ENCODE measurements at regions not wholly inside any gene's neighbourhood (a gene's known extent, or its start where the extent isn't known, plus 50 kb on each side); places are given as distances from the start of the nearest gene placed in this dataset.

DNA sequence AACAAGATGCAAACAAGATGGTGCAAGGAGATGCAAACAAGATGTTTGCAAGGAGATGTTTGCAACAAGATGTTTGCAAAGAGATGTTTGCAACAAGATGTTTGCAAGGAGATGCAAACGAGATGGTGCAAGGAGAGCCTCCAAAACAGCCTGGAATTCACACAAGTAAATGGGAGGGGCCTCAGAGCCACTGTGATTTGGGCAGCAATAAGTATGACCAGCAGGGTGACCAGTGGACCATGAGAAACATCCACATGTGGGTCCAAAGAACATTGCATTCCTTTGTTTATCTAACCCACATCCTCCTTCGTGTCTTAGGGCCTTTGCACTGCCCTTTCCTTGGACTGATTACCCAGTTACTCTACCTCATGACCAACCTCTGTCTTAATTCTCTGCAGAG, 162.9 kb downstream of the PLPP3 start:
- H3K4me3 ChIP-seq (replicated peaks in 1 of 3; ENCODE audit: low read depth in 2 of 3, low read length in 3 of 3) = no peak overlapping the region
- peak in 2 of 3 donors; percentile 14 for DNase-seq
- H3K27ac Mint-ChIP-seq = no peak overlapping the region
- WGBS (ENCODE audit: insufficient coverage) = 100% methylated on average over 1 of the region's 2 CpGs
- H3K9me3 ChIP-seq (replicated peaks in 1 of 2; ENCODE audit: control insufficient read depth in 1 of 2, insufficient read depth in 1 of 2, low read length in 2 of 2) = no peaks in the 10 kb centered on the region
- H2AFZ ChIP-seq (ENCODE audit: insufficient read depth, low read depth, low read length, poor library complexity, severe bottlenecking) = no peak overlapping the region
- H3K4me1 Mint-ChIP-seq = peaks cover 15% of the 10 kb centered on the region
- no peaks in the 10 kb centered on the region for H3K36me3 Mint-ChIP-seq
- intact Hi-C loops (cut with micrococcal nuclease) = loop anchor here in 1 of 2 donors (10.0 kb wide), 1 partner anchor 158 kb away; the partner anchor contains the start of gene PLPP3
- no peak overlapping the region for H3K4me2 ChIP-seq (replicated peaks; ENCODE audit: extremely low read depth, low read length, poor library complexity, severe bottlenecking)
- no peaks in the 10 kb centered on the region for H3K36me3 ChIP-seq (replicated peaks in 1 of 2; ENCODE audit: control insufficient read depth in 1 of 2, insufficient read depth in 2 of 2, low read length in 2 of 2)
- no peaks in the 10 kb centered on the region for H3K9me3 Mint-ChIP-seq
- H3K27me3 Mint-ChIP-seq (ENCODE audit: low read depth in 3 of 3) = peaks cover 12 to 16% (median 14%) of the 10 kb centered on the region in 3 donors
- H3K9ac ChIP-seq (ENCODE audit: insufficient read depth, low read length, poor library complexity, severe bottlenecking) = no peak overlapping the region
- peak overlapping the region in 1 of 2 donors; percentile 61 for H3K4me3 Mint-ChIP-seq
- TF ChIP-seq, protein P1, sequence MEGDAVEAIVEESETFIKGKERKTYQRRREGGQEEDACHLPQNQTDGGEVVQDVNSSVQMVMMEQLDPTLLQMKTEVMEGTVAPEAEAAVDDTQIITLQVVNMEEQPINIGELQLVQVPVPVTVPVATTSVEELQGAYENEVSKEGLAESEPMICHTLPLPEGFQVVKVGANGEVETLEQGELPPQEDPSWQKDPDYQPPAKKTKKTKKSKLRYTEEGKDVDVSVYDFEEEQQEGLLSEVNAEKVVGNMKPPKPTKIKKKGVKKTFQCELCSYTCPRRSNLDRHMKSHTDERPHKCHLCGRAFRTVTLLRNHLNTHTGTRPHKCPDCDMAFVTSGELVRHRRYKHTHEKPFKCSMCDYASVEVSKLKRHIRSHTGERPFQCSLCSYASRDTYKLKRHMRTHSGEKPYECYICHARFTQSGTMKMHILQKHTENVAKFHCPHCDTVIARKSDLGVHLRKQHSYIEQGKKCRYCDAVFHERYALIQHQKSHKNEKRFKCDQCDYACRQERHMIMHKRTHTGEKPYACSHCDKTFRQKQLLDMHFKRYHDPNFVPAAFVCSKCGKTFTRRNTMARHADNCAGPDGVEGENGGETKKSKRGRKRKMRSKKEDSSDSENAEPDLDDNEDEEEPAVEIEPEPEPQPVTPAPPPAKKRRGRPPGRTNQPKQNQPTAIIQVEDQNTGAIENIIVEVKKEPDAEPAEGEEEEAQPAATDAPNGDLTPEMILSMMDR (IDR thresholded peaks at IDR 0.05) = peak; percentile 36
- H3K79me2 ChIP-seq (ENCODE audit: insufficient read depth, low read length) = no peaks in the 10 kb centered on the region
- peaks cover 0 to 4% of the 10 kb centered on the region in 2 donors for H3K27me3 ChIP-seq (ENCODE audit: control insufficient read depth in 2 of 2, insufficient read depth in 2 of 2, low read length in 2 of 2)
- H3K27ac ChIP-seq (ENCODE audit: low read depth in 1 of 2, low read length in 2 of 2) = no peak overlapping the region
- peaks cover 7 to 9% of the 10 kb centered on the region in 2 donors for H3K4me1 ChIP-seq (ENCODE audit: control insufficient read depth in 1 of 2, insufficient read depth in 2 of 2, low read length in 2 of 2)
- no peaks in the 10 kb centered on the region for H4K20me1 ChIP-seq (ENCODE audit: insufficient read depth, low read length)

GRCh38 chr1:56415720-56416119, 163.6 kb downstream of the PLPP3 start:
- peaks cover 12 to 16% (median 14%) of the 10 kb centered on the region in 3 donors for H3K27me3 Mint-ChIP-seq (ENCODE audit: low read depth in 3 of 3)
- Histone ChIP-seq H3K79me2 (ENCODE audit: insufficient read depth, low read length) (no peaks in the 10 kb centered on the region), H3K36me3 (replicated peaks in 1 of 2; ENCODE audit: control insufficient read depth in 1 of 2, insufficient read depth in 2 of 2, low read length in 2 of 2) (no peaks in the 10 kb centered on the region), H3K4me2 (replicated peaks; ENCODE audit: extremely low read depth, low read length, poor library complexity, severe bottlenecking) (no peak overlapping the region), H4K20me1 (ENCODE audit: insufficient read depth, low read length) (no peaks in the 10 kb centered on the region), H3K4me1 (ENCODE audit: control insufficient read depth in 1 of 2, insufficient read depth in 2 of 2, low read length in 2 of 2) (peaks cover 7 to 9% of the 10 kb centered on the region in 2 donors), H2AFZ (ENCODE audit: insufficient read depth, low read depth, low read length, poor library complexity, severe bottlenecking) (no peak overlapping the region), H3K9ac (ENCODE audit: insufficient read depth, low read length, poor library complexity, severe bottlenecking) (no peak overlapping the region), H3K9me3 (replicated peaks in 1 of 2; ENCODE audit: control insufficient read depth in 1 of 2, insufficient read depth in 1 of 2, low read length in 2 of 2) (no peaks in the 10 kb centered on the region), H3K4me3 (replicated peaks in 1 of 3; ENCODE audit: low read depth in 2 of 3, low read length in 3 of 3) (no peak overlapping the region), H3K27me3 (ENCODE audit: control insufficient read depth in 2 of 2, insufficient read depth in 2 of 2, low read length in 2 of 2) (peaks cover 0 to 4% of the 10 kb centered on the region in 2 donors), H3K27ac (ENCODE audit: low read depth in 1 of 2, low read length in 2 of 2) (no peak overlapping the region)
- no peaks in the 10 kb centered on the region for H3K36me3 Mint-ChIP-seq
- no peaks in the 10 kb centered on the region for H3K9me3 Mint-ChIP-seq
- 100% methylated on average over 1 of the region's 4 CpGs for WGBS (ENCODE audit: insufficient coverage)
- no peak for DNase-seq
- no peak overlapping the region for H3K27ac Mint-ChIP-seq
- peak overlapping the region in 1 of 2 donors; percentile 21 for H3K4me3 Mint-ChIP-seq
- H3K4me1 Mint-ChIP-seq = peaks cover 15% of the 10 kb centered on the region
- TF ChIP-seq, protein P1 (IDR thresholded peaks at IDR 0.05) = no peak
- intact Hi-C loops (cut with micrococcal nuclease) = loop anchor here in 1 of 2 donors (10.0 kb wide), 1 partner anchor 159 kb away; the partner anchor contains the start of gene PLPP3

Data from CD14-positive monocyte (primary cell).